A673 (cell line): ENCODE measurements at regions not wholly inside any gene's neighbourhood (a gene's known extent, or its start where the extent isn't known, plus 50 kb on each side); places are given as distances from the start of the nearest gene placed in this dataset.

Source experiments
- BruUV-seq: library from RNA; stranded (reverse); fragments of 400-500 nt; replicated peaks from 2 replicates; lab custom pipeline; 2021; lab: Mats Ljungman, UMichigan
- CTCF ChIA-PET: fragments of 300-600 bp; sonication (Branson Sonifier 250); formaldehyde crosslinking; loops from one replicate; lab custom pipeline; 2022; ENCODE audit warnings: antibody characterized with exemption; lab: Charles Lee
- POLR2A ChIA-PET: fragments of 300-600 bp; sonication (Branson Sonifier 250); formaldehyde crosslinking; loops from one replicate; lab custom pipeline; 2022; ENCODE audit warnings: antibody characterized with exemption; ENCODE audit not compliant: low non-redundant PET; lab: Charles Lee
- DNase-seq: peaks from one replicate; pipeline ENCODE4 v3.0.0-alpha.2; 2015; ENCODE audit warnings: low spot score
- H3K27ac ChIP-seq: fragments of 200-600 bp; sonication (generic); 2 replicates; pipeline ENCODE4 v1.5.1; 2016; ENCODE audit warnings: mixed run types, low read depth, mild to moderate bottlenecking, mixed read lengths, antibody characterized with exemption, low read length; ENCODE audit not compliant: poor library complexity, severe bottlenecking
- H3K27me3 ChIP-seq: fragments of 200-600 bp; sonication (generic); replicated peaks from 2 replicates; pipeline ENCODE4 v1.6.1; 2017; ENCODE audit warnings: mixed run types, low read depth, mild to moderate bottlenecking, mixed read lengths, antibody characterized with exemption, low read length; ENCODE audit not compliant: insufficient read depth, poor library complexity
- H3K36me3 ChIP-seq: fragments of 200-600 bp; sonication (generic); 2 replicates; pipeline ENCODE4 v1.6.1; 2016; ENCODE audit warnings: mixed run types, mild to moderate bottlenecking, mixed read lengths, antibody characterized with exemption, low read length; ENCODE audit not compliant: insufficient read depth, poor library complexity, severe bottlenecking
- H3K4me1 ChIP-seq: fragments of 200-600 bp; sonication (generic); 2 replicates; pipeline ENCODE4 v1.6.1; 2017; ENCODE audit warnings: mixed run types, mild to moderate bottlenecking, mixed read lengths, antibody characterized with exemption, low read length; ENCODE audit not compliant: insufficient read depth, poor library complexity, severe bottlenecking
- H3K4me3 ChIP-seq: fragments of 200-600 bp; sonication (generic); 2 replicates; pipeline ENCODE4 v1.5.1; 2016; ENCODE audit warnings: low read depth, mixed run types, mild to moderate bottlenecking, mixed read lengths, low read length; ENCODE audit not compliant: poor library complexity, severe bottlenecking
- H3K9me3 ChIP-seq: fragments of 200-600 bp; sonication (generic); 2 replicates; pipeline ENCODE4 v1.6.1; 2016; ENCODE audit warnings: mixed run types, low read depth, mild to moderate bottlenecking, mixed read lengths, antibody characterized with exemption, low read length; ENCODE audit not compliant: poor library complexity, severe bottlenecking
- EZH2 ChIP-seq: fragments of 200-600 bp; sonication (generic); IDR thresholded peaks from 2 replicates; pipeline ENCODE4 v1.6.1; 2017; ENCODE audit warnings: borderline replicate concordance, low read depth, mild to moderate bottlenecking, mixed read lengths, antibody characterized with exemption, low read length; ENCODE audit not compliant: poor library complexity, severe bottlenecking
- intact Hi-C: fragments of 100-400 bp; cut with micrococcal nuclease; formaldehyde crosslinking; loops from one replicate; pipeline ENCODE4 v1.10.0; 2022; ENCODE audit not compliant: unreplicated experiment
- TF ChIP-seq, protein P1 (sequence below): fragments of 300-800, 200-600 bp; sonication (generic); conservative IDR thresholded peaks from 2 replicates; pipeline ENCODE4 v1.5.1; 2017; ENCODE audit warnings: low read depth, mild to moderate bottlenecking, antibody characterized with exemption, low read length, moderate library complexity, mixed read lengths

GRCh38 chrX:9091258-9091657 lies 57.3 kb upstream of the FAM9B start:
- DNase-seq: no peak
- intact Hi-C loops: no loop called here
- no TSS peak for BruUV-seq
- Histone ChIP-seq H3K36me3 (no peaks in the 10 kb centered on the region), H3K27me3 (no peaks in the 10 kb centered on the region), H3K4me3 (no peak overlapping the region), H3K27ac (no peak overlapping the region), H3K9me3 (no peaks in the 10 kb centered on the region), H3K4me1 (no peaks in the 10 kb centered on the region)
- ChIA-PET POLR2A (no interaction called here), CTCF (no interaction called here)
- no peak for TF ChIP-seq EZH2
- TF ChIP-seq, protein P1, sequence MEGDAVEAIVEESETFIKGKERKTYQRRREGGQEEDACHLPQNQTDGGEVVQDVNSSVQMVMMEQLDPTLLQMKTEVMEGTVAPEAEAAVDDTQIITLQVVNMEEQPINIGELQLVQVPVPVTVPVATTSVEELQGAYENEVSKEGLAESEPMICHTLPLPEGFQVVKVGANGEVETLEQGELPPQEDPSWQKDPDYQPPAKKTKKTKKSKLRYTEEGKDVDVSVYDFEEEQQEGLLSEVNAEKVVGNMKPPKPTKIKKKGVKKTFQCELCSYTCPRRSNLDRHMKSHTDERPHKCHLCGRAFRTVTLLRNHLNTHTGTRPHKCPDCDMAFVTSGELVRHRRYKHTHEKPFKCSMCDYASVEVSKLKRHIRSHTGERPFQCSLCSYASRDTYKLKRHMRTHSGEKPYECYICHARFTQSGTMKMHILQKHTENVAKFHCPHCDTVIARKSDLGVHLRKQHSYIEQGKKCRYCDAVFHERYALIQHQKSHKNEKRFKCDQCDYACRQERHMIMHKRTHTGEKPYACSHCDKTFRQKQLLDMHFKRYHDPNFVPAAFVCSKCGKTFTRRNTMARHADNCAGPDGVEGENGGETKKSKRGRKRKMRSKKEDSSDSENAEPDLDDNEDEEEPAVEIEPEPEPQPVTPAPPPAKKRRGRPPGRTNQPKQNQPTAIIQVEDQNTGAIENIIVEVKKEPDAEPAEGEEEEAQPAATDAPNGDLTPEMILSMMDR: no peak

DNA sequence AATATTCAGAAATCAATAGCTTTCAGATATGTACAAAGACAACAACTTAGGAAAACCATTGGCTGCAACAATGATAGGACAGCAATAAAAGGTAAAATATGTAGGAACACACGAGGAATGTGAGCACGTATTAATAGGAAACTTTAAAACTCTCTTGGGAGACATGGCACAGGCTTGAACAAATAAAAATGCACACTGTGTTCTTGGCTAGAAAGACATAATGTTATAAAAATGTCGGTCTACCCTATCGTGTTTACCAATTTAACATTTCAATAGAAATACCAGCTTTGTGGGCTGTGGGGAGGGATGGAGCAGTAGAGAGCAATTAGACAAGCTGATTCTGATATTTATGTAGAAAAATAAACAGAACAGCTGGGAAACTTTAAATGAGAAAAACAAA lies 69.0 kb upstream of the FAM9B start:
- POLR2A ChIA-PET: no interaction called here
- Histone ChIP-seq H3K36me3 (no peaks in the 10 kb centered on the region), H3K4me1 (no peaks in the 10 kb centered on the region), H3K4me3 (no peak overlapping the region), H3K9me3 (no peaks in the 10 kb centered on the region), H3K27me3 (no peaks in the 10 kb centered on the region), H3K27ac (no peak overlapping the region)
- DNase-seq: no peak
- intact Hi-C loops: no loop called here
- no TSS peak for BruUV-seq
- no peak for TF ChIP-seq EZH2
- TF ChIP-seq, protein P1: no peak
- CTCF ChIA-PET: no interaction called here

DNA sequence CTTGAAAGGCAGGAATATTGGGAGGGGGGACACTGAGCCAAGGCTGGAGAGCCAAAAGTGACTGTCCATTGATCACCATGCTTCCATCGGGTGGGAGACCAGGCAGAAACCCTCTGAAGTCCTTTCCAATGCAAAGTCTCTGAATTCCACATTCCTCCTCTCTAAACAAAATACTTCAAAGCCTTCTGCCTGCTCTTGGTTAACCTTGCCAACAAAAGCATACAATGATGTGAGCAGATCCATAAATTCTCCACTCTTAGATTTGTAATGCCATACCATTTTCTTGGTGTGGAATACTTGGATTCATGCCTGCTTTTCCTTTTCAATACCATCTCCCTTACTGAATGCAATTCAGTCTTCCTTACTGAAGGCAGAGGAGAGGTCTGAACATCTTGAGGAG lies 74.1 kb upstream of the FAM9B start:
- no peak overlapping the region for H3K4me3 ChIP-seq
- H3K9me3 ChIP-seq: no peaks in the 10 kb centered on the region
- H3K36me3 ChIP-seq: no peaks in the 10 kb centered on the region
- POLR2A ChIA-PET: no interaction called here
- CTCF ChIA-PET: no interaction called here
- H3K4me1 ChIP-seq: no peaks in the 10 kb centered on the region
- DNase-seq: no peak
- intact Hi-C loops: no loop called here
- H3K27ac ChIP-seq: no peak overlapping the region
- TF ChIP-seq EZH2: no peak
- TF ChIP-seq, protein P1: no peak
- H3K27me3 ChIP-seq: no peaks in the 10 kb centered on the region
- no TSS peak for BruUV-seq
